Esophagus squamous epithelium (tissue), 4 donors: ENCODE measurements at regions not wholly inside any gene's neighbourhood (a gene's known extent, or its start where the extent isn't known, plus 50 kb on each side); places are given as distances from the start of the nearest gene placed in this dataset.

Experiments
- CTCF ChIP-seq, 6 experiments: fragments of 450-650 bp in 4 of 6; fragments of 200-600 bp in 2 of 6; sonication (generic) in 2 of 6; IDR thresholded peaks; one replicate each; pipeline ENCODE4 v1.5.1; 2016 to 2019; ENCODE audit warnings: antibody characterized with exemption in 6 of 6, mild to moderate bottlenecking in 4 of 6, moderate library complexity in 4 of 6
- POLR2A ChIP-seq, 4 donors: fragments of 450-650 bp; IDR thresholded peaks; one replicate each; pipeline ENCODE4 v1.6.1; 2017; ENCODE audit warnings: antibody characterized with exemption in 4 of 4, mild to moderate bottlenecking in 4 of 4, moderate library complexity in 3 of 4

GRCh38 chr5:6216471-6217075, 161.8 kb downstream of the MED10 start:
- TF ChIP-seq CTCF (IDR thresholded peaks at IDR 0.05) (no peak), POLR2A (IDR thresholded peaks at IDR 0.05) (no peak)
